ENCODE measurements at regions not wholly inside any gene's neighbourhood (a gene's known extent, or its start where the extent isn't known, plus 50 kb on each side); places are given as distances from the start of the nearest gene placed in this dataset.

GRCh38 chr1:219812491-219813203 is 115.7 kb downstream of the SLC30A10 start:
- peak; percentile 88 for DNase-seq (ENCODE audit: low read depth)

DNA sequence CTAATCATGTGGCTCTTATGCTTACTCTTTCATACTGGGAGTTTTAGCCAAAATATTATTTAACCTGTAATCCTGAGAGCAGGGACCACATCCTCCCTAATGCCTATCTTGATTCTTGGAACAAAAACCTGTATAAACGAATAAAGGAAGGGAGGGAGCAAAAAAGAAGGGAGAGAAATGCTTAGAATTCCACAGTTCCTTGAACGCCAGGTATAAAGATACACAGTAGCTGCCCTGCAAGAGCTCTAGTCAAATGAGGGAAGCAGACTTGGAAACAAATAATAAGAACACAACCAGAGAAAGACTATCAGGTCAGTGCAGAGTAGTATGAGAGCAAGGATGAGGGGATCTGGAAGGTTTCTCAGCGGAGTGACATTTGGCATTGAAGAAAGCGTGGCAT is 116.3 kb downstream of the SLC30A10 start:
- DNase-seq (ENCODE audit: low read depth), result no peak
- H3K4me3 ChIP-seq (ENCODE audit: low read depth, low read length), result no peak overlapping the region
- no peak for TF ChIP-seq CTCF (conservative IDR thresholded peaks at IDR 0.05; ENCODE audit: low read depth, low read length)

More at GRCh38 chr1:219812491-219813203, 115.7 kb downstream of the SLC30A10 start:
- no peak overlapping the region for H3K4me3 ChIP-seq (ENCODE audit: low read depth, low read length)
- TF ChIP-seq CTCF (conservative IDR thresholded peaks at IDR 0.05; ENCODE audit: low read depth, low read length), result peak; percentile 91

- no peak overlapping the region for H3K4me3 ChIP-seq (ENCODE audit: low read depth, low read length)
- TF ChIP-seq CTCF (conservative IDR thresholded peaks at IDR 0.05; ENCODE audit: low read depth, low read length), result no peak
- DNase-seq (ENCODE audit: low read depth), result no peak
Observed at GRCh38 chr1:219810451-219810850, 117.9 kb downstream of the SLC30A10 start.

DNA sequence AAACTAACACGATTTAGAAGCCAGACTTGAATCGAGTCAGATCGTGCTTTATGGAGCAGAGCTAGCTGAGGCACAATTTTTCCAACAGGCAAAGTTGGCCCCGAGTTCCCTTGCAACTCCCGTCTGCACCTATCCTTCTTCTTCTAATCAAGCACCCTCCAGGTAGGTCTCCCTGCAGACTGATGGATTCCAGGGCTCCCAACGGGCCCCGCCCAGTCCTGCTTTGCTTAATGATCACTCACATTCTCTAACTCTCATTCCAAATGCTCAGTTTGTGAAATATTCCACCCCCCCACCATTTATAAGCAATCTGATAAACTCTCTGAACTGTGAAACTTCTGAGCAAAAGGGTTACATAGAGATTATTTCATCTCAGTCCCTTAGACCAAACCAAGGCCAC is 119.6 kb downstream of the SLC30A10 start:
- DNase-seq (ENCODE audit: low read depth), result no peak
- H3K4me3 ChIP-seq (ENCODE audit: low read depth, low read length), result no peak overlapping the region
- no peak for TF ChIP-seq CTCF (conservative IDR thresholded peaks at IDR 0.05; ENCODE audit: low read depth, low read length)

- TF ChIP-seq CTCF (conservative IDR thresholded peaks at IDR 0.05; ENCODE audit: low read depth, low read length), result no peak
- no peak overlapping the region for H3K4me3 ChIP-seq (ENCODE audit: low read depth, low read length)
- no peak for DNase-seq (ENCODE audit: low read depth)
Observed at GRCh38 chr1:219806642-219807041, 121.7 kb downstream of the SLC30A10 start.

DNA sequence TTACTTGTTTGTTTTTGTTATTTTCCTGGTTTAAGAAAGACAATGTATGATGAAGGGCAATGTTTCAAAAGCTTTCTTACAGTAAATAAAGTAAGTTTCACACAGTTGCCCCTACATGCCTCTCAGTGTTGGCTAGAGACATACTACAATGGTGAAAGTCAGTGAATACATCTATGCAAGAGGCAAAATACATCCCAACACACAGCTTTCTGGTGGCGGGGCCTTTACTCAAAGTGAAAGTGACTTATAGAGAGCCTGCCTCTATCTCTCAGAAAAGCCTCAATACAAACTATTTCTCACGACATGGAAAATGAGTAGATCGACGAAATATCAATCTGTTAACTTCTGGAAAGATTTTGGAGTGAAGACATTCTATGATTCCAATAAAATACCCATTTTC is 122.3 kb downstream of the SLC30A10 start:
- DNase-seq (ENCODE audit: low read depth), result no peak
- no peak overlapping the region for H3K4me3 ChIP-seq (ENCODE audit: low read depth, low read length)
- no peak for TF ChIP-seq CTCF (conservative IDR thresholded peaks at IDR 0.05; ENCODE audit: low read depth, low read length)

DNA sequence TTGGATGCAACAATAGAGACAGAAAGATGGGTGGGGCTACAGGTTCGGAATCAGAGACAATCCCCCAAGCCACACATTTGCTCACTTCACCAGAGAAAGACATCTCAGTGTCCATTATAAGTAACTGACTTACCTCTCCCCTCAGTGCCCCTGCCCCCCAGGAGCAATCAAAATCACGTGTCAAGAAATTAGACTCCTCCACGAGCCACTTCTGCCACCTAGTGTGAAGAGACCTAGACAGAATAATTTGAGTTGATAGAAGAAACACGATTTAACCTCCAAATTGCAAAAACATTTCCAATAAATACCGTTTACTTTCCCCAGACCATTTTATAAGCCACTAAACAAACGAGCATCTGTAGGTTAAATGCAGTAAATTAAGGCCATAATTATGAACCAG is 123.2 kb downstream of the SLC30A10 start:
- TF ChIP-seq CTCF (conservative IDR thresholded peaks at IDR 0.05; ENCODE audit: low read depth, low read length), result peak; percentile 66
- DNase-seq (ENCODE audit: low read depth), result peak; percentile 67
- H3K4me3 ChIP-seq (ENCODE audit: low read depth, low read length), result no peak overlapping the region
